ENCODE measurements at regions not wholly inside any gene's neighbourhood (a gene's known extent, or its start where the extent isn't known, plus 50 kb on each side); places are given as distances from the start of the nearest gene placed in this dataset.

GRCh38 chr11:38646382-38646781 is 2048.3 kb upstream of the RAG2 start:
- TF ChIP-seq POLR2A (IDR thresholded peaks at IDR 0.05) (no peak), EP300 (IDR thresholded peaks at IDR 0.05) (no peak), CTCF (IDR thresholded peaks at IDR 0.05) (no peak)

All from stomach (tissue), 4 donors.